HFF-Myc (cell line): ENCODE measurements at regions not wholly inside any gene's neighbourhood (a gene's known extent, or its start where the extent isn't known, plus 50 kb on each side); places are given as distances from the start of the nearest gene placed in this dataset.

ENCODE experiments used
- DNase-seq: peaks from one replicate; pipeline ENCODE4 v3.0.0-alpha.2; 2011; ENCODE audit warnings: low read depth; ENCODE audit errors: extremely low read depth
- H3K4me3 ChIP-seq: replicated peaks from 2 replicates; pipeline ENCODE4 v1.5.1; 2011; ENCODE audit warnings: low read depth, mild to moderate bottlenecking, control low read depth, low read length
- TF ChIP-seq, protein P1 (sequence below): IDR thresholded peaks from 2 replicates; pipeline ENCODE4 v1.5.1; 2012; ENCODE audit warnings: mild to moderate bottlenecking, low read depth, low read length, control low read depth; ENCODE audit errors: missing control alignments

DNA sequence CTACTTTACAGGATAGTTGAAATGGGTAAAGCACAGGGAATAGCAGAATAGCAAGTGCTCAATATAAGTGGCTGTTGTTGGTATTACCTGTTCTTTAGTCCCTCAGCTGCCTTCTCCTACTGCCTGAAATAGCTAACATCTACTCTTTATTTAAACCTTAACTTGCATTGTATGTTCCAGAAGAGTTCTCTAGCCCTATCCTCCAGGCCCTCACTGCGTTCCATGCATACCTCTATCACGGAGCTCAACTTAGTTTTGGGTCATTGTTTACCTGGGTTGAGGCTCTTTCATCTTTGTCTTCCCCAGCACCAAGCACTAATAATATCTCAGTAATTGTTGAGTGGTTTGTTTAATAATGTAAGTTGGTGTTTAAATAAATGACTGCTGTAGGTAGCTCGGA lies 242.2 kb upstream of the FANCL start:
- TF ChIP-seq, protein P1, sequence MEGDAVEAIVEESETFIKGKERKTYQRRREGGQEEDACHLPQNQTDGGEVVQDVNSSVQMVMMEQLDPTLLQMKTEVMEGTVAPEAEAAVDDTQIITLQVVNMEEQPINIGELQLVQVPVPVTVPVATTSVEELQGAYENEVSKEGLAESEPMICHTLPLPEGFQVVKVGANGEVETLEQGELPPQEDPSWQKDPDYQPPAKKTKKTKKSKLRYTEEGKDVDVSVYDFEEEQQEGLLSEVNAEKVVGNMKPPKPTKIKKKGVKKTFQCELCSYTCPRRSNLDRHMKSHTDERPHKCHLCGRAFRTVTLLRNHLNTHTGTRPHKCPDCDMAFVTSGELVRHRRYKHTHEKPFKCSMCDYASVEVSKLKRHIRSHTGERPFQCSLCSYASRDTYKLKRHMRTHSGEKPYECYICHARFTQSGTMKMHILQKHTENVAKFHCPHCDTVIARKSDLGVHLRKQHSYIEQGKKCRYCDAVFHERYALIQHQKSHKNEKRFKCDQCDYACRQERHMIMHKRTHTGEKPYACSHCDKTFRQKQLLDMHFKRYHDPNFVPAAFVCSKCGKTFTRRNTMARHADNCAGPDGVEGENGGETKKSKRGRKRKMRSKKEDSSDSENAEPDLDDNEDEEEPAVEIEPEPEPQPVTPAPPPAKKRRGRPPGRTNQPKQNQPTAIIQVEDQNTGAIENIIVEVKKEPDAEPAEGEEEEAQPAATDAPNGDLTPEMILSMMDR, result no peak
- DNase-seq, result no peak
- no peak overlapping the region for H3K4me3 ChIP-seq

GRCh38 chr2:58481670-58482069 lies 240.5 kb upstream of the FANCL start:
- H3K4me3 ChIP-seq, result no peak overlapping the region
- TF ChIP-seq, protein P1, result no peak
- DNase-seq, result no peak

DNA sequence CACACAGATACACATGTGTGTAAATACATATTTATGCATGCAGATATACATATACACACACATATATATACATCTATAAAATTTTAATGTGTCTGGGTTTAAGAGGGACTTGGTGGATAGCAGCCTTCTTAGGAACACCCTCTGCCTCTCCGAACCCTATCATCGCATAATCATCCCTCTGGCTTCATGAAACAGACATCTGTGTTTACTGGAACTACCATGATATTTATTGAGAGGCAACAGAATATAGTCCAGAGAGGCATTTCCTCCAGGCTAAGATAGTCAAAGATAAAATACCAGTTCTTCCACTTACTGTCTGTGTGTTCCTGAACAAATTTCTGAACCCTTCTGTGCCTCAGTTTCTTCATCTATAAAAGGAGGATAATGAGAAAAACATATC lies 239.0 kb upstream of the FANCL start:
- no peak for DNase-seq
- TF ChIP-seq, protein P1, result no peak
- no peak overlapping the region for H3K4me3 ChIP-seq

- TF ChIP-seq, protein P1, result no peak
- no peak overlapping the region for H3K4me3 ChIP-seq
- no peak for DNase-seq
These were observed 238.5 kb upstream of the FANCL start for GRCh38 chr2:58479535-58480140.

DNA sequence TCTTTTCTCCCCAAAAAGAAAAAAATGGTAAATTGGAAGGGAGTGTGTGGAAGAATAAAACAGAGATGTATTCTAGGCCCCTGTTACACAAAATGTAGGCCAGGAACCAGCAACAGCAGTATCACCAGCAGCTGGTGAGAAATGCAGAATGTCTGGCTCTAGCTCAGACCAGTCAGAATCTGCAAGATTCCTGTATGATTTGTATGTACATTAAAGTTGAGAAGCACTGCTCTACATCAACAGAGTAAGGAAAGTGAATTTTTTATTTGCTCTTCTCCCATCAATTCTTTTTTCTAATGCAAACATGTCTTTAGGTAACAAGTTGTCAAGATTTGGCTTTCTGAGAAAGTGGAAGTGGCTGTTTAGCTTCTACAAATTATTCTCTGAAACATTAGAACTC lies 235.4 kb upstream of the FANCL start:
- no peak overlapping the region for H3K4me3 ChIP-seq
- TF ChIP-seq, protein P1, result no peak
- no peak for DNase-seq

GRCh38 chr2:58475756-58476155 lies 234.6 kb upstream of the FANCL start:
- TF ChIP-seq, protein P1, result no peak
- DNase-seq, result no peak
- H3K4me3 ChIP-seq, result no peak overlapping the region

DNA sequence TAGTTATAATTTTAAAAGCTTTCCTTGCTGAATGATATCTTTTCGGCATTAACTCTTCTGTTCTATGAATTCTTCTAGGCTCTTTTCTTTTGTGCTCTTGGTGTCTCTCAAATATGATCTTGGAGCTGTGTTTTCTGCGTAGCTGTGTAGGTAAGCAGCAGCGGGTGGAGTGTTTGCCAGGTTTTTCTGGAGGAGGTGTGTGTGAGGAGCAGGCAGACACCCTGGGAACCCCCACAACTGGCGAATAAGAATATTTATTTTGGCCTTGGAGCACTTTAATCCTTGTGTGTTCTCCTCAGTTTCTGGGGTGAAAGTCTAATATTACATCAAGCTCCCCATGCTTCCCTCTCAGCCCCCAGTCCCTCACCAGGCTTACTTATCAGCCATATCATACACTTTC lies 232.0 kb upstream of the FANCL start:
- no peak for DNase-seq
- no peak overlapping the region for H3K4me3 ChIP-seq
- TF ChIP-seq, protein P1, result no peak
